ENCODE measurements at regions not wholly inside any gene's neighbourhood (a gene's known extent, or its start where the extent isn't known, plus 50 kb on each side); places are given as distances from the start of the nearest gene placed in this dataset.
"Not testable (repeated sequence)": the region's sequence is repeated elsewhere in the genome, so short reads cannot be mapped to it uniquely, and the experiment has no call there.

- DNase-seq = no peak
Observed at GRCh38 chr13:44652168-44652567, 76.0 kb upstream of the TSC22D1 start.

GRCh38 chr13:44651724-44652123 is 75.6 kb upstream of the TSC22D1 start:
- no peak for DNase-seq

DNA sequence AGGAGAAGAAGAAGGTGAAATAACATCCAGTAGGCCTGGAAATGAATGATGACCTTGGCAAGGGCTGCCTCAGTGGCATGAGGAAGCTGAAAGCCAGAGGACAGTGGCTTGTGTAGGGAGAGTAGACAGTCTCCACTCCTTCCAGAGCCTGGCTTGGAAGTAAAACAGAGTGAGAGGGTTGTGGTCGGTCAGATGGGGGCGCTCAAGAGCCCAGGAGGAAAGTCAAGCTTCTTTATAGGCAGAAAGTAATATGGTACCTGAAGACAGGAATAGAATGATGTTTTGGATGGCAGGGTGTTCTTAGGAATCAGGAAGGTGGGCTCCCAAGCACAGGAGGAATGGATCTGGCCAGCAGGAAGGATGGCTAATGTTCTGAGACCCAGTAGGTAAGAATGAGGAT is 75.1 kb upstream of the TSC22D1 start:
- no peak for DNase-seq

GRCh38 chr13:44649834-44650233 is 73.7 kb upstream of the TSC22D1 start:
- no peak for DNase-seq

GRCh38 chr13:44649104-44649428 is 72.9 kb upstream of the TSC22D1 start:
- peak; percentile 44 for DNase-seq

DNA sequence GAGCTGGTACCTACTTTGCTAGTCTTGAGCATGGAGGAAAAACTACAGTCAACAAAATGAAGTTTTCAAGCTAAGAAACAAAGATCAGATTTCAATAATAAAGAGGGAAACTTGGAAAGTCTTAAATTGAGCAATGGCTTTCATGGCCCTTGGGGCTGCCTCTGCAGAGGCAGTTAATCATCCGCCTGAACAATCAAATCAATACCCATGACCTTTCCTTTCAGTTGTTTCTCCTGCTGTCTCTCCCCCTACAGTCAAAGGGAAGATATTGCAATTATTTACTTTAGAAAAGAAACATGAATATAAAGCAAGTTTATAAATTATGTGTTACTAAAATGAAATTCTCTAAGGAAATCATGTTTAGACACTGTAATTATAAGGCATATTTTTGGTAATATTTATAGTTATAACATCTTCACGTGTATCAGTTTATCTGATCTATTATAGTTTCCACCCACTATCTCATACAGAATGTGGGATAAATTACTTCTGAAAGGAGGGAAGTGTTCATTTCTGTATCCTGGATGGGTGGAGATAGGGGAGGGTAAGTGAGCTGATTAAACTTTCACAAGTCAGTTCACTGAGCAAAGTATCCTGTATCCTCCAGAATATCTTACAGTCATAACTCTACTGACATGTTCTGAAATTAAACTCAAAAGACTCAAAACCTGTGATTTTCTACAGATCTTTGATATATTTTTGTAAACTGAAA is 72.4 kb upstream of the TSC22D1 start:
- peak; percentile 31 for DNase-seq

DNA sequence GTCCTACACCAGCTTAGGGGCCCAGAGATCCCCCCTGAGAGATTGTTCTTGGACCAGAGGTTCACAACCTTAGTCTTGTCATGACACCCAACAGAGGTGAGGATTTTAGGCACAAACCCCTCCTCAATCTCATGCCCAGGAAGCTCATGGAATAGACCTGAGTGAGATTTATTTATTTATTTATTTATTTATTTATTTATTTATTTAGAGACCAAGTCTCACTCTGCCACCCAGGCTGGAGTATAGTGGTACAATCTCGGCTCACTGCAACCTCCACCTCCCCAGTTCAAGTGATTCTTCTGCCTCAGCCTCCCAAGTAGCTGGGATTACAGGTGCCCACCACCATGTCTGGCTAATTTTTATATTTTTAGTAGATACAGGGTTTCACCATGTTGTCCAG is 71.4 kb upstream of the TSC22D1 start:
- DNase-seq = not testable (repeated sequence)

DNA sequence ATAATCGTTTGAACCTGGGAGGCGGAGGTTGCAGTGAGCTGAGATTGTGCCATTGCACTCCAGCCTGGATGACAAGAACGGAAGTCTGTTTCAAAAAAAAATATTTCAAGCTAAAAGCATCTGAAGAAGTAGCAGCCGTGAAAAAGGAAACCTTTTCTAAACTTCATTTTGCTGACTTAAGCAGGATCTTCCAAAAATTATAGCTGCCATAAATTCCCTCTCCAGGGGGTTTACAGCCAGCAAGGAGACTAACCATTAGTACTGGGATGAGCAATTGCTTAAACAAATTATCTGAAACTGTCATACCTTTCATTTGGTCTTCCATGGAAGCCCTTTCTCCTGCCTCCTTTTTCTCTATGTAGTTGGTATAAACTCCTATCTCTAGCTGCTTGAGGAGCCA is 69.9 kb upstream of the TSC22D1 start:
- no peak for DNase-seq

DNA sequence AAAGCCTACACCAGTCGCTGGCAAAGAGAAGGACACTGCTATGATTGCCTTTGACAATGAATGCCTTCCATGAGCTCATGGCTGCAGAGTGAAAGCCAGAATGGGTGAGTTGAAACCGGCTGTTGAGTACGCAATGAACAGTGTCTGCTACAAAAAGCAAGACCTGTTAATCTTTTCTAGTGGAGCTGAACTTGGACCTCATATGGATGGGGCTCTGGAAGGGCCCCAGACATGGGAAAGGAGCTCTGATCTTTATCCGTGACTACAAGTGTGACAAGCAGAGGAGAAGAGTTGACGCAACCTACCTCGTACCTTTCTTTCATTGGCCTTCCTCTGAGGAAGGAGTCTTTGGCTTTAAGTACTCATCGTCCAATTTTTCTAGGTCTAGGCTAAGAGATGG is 67.1 kb upstream of the TSC22D1 start:
- no peak for DNase-seq

- no peak for DNase-seq
Observed at GRCh38 chr13:44637581-44637980, 61.5 kb upstream of the TSC22D1 start.

- DNase-seq = no peak
Observed at GRCh38 chr13:44629465-44630183, 53.5 kb upstream of the TSC22D1 start.

DNA sequence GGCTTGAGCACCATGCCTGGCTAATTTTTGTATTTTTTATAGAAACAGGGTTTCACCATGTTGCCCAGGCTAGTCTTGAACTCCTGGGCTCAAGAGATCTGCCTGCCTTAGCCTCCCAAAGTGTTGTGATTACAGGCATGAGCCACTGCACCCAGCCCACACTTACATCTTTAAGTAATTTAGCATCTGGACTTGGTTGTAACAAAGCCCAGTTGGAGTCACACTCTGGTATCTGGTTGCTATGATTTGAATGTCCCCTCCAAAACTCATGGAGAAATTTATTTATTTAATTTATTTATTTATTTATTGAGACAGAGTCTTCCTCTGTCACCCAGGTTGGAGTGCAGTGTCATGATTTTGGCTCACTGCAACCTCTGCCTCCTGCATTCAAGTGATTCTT is 52.7 kb upstream of the TSC22D1 start:
- DNase-seq = not testable (repeated sequence)

- no peak for DNase-seq
Observed at GRCh38 chr13:44627441-44627840, 51.3 kb upstream of the TSC22D1 start.

DNA sequence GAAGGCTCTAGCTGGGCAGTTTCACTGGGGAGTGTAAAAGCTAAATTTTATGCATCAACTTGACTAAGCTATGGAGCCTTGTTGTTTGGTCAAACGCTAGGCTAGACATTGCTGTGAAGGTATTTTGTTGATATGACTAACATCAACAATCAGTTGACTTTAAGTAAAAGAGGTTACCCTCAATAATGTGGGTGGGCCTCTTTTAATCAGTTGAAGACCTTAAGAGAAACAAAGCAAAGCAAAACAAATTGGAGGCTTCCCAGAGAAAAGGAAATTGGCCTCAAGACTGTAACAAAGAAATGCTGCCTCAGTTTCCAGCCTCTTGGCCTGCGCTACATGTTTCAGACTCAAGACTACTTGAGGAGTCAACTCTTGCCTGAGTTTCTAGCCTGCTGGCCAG is 50.0 kb upstream of the TSC22D1 start:
- DNase-seq = no peak

All from activated CD4-positive, alpha-beta T cell treated with anti-CD3 and anti-CD28 coated beads, Interleukin-2, amount 50 U/mL, for 16 hours (primary cell).